ENCODE measurements at regions not wholly inside any gene's neighbourhood (a gene's known extent, or its start where the extent isn't known, plus 50 kb on each side); places are given as distances from the start of the nearest gene placed in this dataset.
"Not testable (repeated sequence)": the region's sequence is repeated elsewhere in the genome, so short reads cannot be mapped to it uniquely, and the experiment has no call there.

DNA sequence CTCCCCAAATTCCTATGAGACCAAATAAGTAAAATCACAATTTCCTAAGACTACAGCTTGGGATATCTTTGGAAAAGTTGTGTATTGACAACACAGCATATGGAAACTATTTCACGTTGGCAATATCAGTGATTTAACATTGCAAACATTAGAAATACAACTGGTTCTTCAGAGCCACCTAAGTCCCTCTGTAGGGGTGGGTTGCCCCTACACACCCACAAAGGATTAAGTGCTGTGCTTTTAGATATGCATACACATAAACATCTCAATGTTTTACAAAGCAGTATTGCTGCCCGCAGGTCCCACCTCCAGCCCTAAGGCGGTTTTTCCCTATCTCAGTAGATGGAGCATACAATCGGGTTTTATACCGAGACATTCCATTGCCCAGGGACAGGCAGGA is 66.0 kb upstream of the DEFB108B start:
- not testable (repeated sequence) for TF ChIP-seq EZH2phosphoT487 (IDR thresholded peaks at IDR 0.05; ENCODE audit: insufficient read depth, low read depth); EZH2 (IDR thresholded peaks at IDR 0.05; ENCODE audit: insufficient read depth, poor library complexity, severe bottlenecking)
